ENCODE measurements at regions not wholly inside any gene's neighbourhood (a gene's known extent, or its start where the extent isn't known, plus 50 kb on each side); places are given as distances from the start of the nearest gene placed in this dataset.

DNA sequence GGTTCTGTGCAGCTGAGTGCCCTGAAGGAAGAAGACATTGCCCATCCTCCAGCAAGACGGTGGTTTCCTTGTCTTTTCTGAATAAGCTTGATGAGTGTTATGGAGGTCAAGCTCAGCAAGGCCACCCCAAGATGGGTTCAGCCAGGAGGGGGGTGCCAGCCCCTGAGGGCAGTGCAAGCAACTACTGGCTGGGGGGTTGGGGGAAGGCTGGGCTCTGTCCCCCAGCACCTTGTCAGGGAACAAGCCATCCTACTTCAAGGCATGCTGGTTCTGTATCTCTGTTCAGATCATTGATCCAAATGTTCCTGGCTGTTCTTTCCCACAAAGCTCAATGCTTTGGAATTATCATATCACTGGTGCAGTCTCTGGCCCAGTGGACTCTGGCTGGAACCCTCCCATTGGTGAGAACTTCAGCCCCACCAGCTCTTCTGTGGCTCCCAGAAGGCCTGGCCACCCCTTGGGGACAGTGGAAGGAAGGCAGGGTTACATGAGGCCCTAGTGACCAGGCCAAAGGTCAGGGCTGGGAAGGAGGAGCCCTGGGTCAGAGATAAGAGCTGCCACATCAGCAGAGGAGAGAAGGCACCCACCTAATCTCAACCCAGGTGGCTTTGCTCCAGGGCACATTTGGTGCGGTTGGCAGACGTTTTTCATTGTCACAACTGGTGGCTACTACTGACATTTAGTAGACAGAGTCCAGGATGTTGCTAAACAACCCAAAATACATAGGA is 280.2 kb downstream of the IRX2 start:
- no peak overlapping the region for H3K4me2 ChIP-seq (ENCODE audit: low read depth, low read length, poor library complexity, severe bottlenecking)
- H3K36me3 ChIP-seq (ENCODE audit: low read length), result no peaks in the 10 kb centered on the region
- no peaks in the 10 kb centered on the region for H3K79me2 ChIP-seq (ENCODE audit: insufficient read depth, low read length)
- no peaks in the 10 kb centered on the region for H3K27me3 ChIP-seq (ENCODE audit: low read length)
- H2AFZ ChIP-seq (ENCODE audit: low read depth, low read length, severe bottlenecking), result no peak overlapping the region
- H3K27ac ChIP-seq (ENCODE audit: low read depth, low read length), result no peak overlapping the region
- H3K9ac ChIP-seq (ENCODE audit: low read length), result no peak overlapping the region
- no peaks in the 10 kb centered on the region for H3K9me2 ChIP-seq (replicated peaks; ENCODE audit: insufficient read depth, low read length)
- TF ChIP-seq EZH2phosphoT487 (conservative IDR thresholded peaks at IDR 0.05; ENCODE audit: low read length), result no peak
- TF ChIP-seq, protein P1, sequence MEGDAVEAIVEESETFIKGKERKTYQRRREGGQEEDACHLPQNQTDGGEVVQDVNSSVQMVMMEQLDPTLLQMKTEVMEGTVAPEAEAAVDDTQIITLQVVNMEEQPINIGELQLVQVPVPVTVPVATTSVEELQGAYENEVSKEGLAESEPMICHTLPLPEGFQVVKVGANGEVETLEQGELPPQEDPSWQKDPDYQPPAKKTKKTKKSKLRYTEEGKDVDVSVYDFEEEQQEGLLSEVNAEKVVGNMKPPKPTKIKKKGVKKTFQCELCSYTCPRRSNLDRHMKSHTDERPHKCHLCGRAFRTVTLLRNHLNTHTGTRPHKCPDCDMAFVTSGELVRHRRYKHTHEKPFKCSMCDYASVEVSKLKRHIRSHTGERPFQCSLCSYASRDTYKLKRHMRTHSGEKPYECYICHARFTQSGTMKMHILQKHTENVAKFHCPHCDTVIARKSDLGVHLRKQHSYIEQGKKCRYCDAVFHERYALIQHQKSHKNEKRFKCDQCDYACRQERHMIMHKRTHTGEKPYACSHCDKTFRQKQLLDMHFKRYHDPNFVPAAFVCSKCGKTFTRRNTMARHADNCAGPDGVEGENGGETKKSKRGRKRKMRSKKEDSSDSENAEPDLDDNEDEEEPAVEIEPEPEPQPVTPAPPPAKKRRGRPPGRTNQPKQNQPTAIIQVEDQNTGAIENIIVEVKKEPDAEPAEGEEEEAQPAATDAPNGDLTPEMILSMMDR (IDR thresholded peaks at IDR 0.05; ENCODE audit: insufficient read depth, low read length, poor library complexity, severe bottlenecking), result no peak
- no peaks in the 10 kb centered on the region for H3F3A ChIP-seq (ENCODE audit: insufficient read depth)
- no peaks in the 10 kb centered on the region for H3K9me3 ChIP-seq (ENCODE audit: insufficient read depth, low read length)
- no peak overlapping the region for H3K4me3 ChIP-seq (ENCODE audit: insufficient read depth, low read length, poor library complexity, severe bottlenecking)
- H4K20me1 ChIP-seq (ENCODE audit: low read depth, low read length), result no peaks in the 10 kb centered on the region

DNA sequence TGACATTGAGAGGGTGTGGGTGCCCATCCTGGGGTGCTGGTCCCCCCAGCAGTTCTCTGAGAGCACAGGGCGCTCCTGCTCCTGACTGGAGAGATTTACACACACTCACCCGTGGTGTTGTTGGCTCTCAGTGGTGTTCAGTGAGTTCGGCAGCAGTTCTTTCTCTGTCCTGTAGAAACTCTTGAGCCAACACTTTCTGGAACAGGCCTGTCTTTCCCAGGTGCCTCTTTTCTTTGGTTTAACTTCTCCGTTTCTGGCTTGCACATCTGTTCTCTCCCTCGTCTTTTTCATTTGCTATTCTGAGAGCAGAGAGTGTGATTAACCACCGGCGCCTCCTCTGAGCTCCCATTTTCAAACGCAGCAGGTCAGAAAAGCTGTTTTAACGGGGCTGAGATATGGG is 284.5 kb downstream of the IRX2 start:
- Histone ChIP-seq H3K9ac (ENCODE audit: low read length) (no peak overlapping the region), H3K27ac (ENCODE audit: low read depth, low read length) (no peak overlapping the region), H3K4me2 (ENCODE audit: low read depth, low read length, poor library complexity, severe bottlenecking) (no peak overlapping the region), H3K9me2 (replicated peaks; ENCODE audit: insufficient read depth, low read length) (no peaks in the 10 kb centered on the region), H3F3A (ENCODE audit: insufficient read depth) (no peaks in the 10 kb centered on the region), H3K79me2 (ENCODE audit: insufficient read depth, low read length) (no peaks in the 10 kb centered on the region), H3K27me3 (ENCODE audit: low read length) (no peaks in the 10 kb centered on the region), H3K9me3 (ENCODE audit: insufficient read depth, low read length) (no peaks in the 10 kb centered on the region), H4K20me1 (ENCODE audit: low read depth, low read length) (no peaks in the 10 kb centered on the region), H2AFZ (ENCODE audit: low read depth, low read length, severe bottlenecking) (no peak overlapping the region), H3K4me3 (ENCODE audit: insufficient read depth, low read length, poor library complexity, severe bottlenecking) (no peak overlapping the region), H3K36me3 (ENCODE audit: low read length) (no peaks in the 10 kb centered on the region)
- TF ChIP-seq, protein P1 (IDR thresholded peaks at IDR 0.05; ENCODE audit: insufficient read depth, low read length, poor library complexity, severe bottlenecking), result no peak
- no peak for TF ChIP-seq EZH2phosphoT487 (conservative IDR thresholded peaks at IDR 0.05; ENCODE audit: low read length)

DNA sequence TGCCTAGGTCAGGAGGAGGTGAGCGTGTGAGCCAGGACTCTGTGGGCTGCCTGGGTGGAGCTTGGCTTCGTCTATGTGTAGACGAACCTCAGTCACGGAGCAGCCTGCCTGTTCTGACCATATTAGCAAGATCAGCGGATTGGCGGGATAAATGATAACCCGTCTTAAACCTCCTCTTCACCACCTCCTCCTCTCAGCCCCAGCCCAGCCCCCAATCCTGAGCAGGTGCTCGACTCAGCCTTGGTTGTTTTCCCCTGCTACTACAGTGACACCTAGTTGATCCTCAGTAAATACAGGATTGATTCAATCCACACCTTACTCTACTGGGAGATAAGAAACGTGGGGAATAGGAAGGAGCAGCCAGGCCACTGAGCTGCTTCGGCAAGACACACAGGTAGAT is 286.1 kb downstream of the IRX2 start:
- no peaks in the 10 kb centered on the region for H4K20me1 ChIP-seq (ENCODE audit: low read depth, low read length)
- H3F3A ChIP-seq (ENCODE audit: insufficient read depth), result no peaks in the 10 kb centered on the region
- H3K27me3 ChIP-seq (ENCODE audit: low read length), result no peaks in the 10 kb centered on the region
- no peak overlapping the region for H2AFZ ChIP-seq (ENCODE audit: low read depth, low read length, severe bottlenecking)
- no peak overlapping the region for H3K4me2 ChIP-seq (ENCODE audit: low read depth, low read length, poor library complexity, severe bottlenecking)
- no peaks in the 10 kb centered on the region for H3K9me2 ChIP-seq (replicated peaks; ENCODE audit: insufficient read depth, low read length)
- H3K9me3 ChIP-seq (ENCODE audit: insufficient read depth, low read length), result no peaks in the 10 kb centered on the region
- no peaks in the 10 kb centered on the region for H3K36me3 ChIP-seq (ENCODE audit: low read length)
- no peak for TF ChIP-seq EZH2phosphoT487 (conservative IDR thresholded peaks at IDR 0.05; ENCODE audit: low read length)
- TF ChIP-seq, protein P1 (IDR thresholded peaks at IDR 0.05; ENCODE audit: insufficient read depth, low read length, poor library complexity, severe bottlenecking), result no peak
- H3K4me3 ChIP-seq (ENCODE audit: insufficient read depth, low read length, poor library complexity, severe bottlenecking), result no peak overlapping the region
- H3K79me2 ChIP-seq (ENCODE audit: insufficient read depth, low read length), result no peaks in the 10 kb centered on the region
- H3K27ac ChIP-seq (ENCODE audit: low read depth, low read length), result no peak overlapping the region
- H3K9ac ChIP-seq (ENCODE audit: low read length), result no peak overlapping the region
